Neural cell (in vitro differentiated cells): ENCODE measurements at regions not wholly inside any gene's neighbourhood (a gene's known extent, or its start where the extent isn't known, plus 50 kb on each side); places are given as distances from the start of the nearest gene placed in this dataset.

ENCODE experiments used
- CTCF ChIP-seq: fragments of 450-650 bp; IDR thresholded peaks from 2 replicates; pipeline ENCODE4 v1.5.1; 2014; ENCODE audit warnings: antibody characterized with exemption, mild to moderate bottlenecking, moderate library complexity; ENCODE audit not compliant: poor library complexity, severe bottlenecking
- POLR2AphosphoS5 ChIP-seq: IDR thresholded peaks from 2 replicates; pipeline ENCODE4 v1.6.1; 2012
- TAF1 ChIP-seq: IDR thresholded peaks from 2 replicates; pipeline ENCODE4 v1.6.1; 2012; ENCODE audit warnings: low read depth

GRCh38 chr2:52970642-52971041, 797.0 kb upstream of the CHAC2 start:
- TF ChIP-seq POLR2AphosphoS5 = no peak
- no peak for TF ChIP-seq CTCF
- no peak for TF ChIP-seq TAF1
